ENCODE measurements at regions not wholly inside any gene's neighbourhood (a gene's known extent, or its start where the extent isn't known, plus 50 kb on each side); places are given as distances from the start of the nearest gene placed in this dataset.
A peak's percentile ranks its signal among the peaks of the same experiment; 100 is the strongest.

- no peak overlapping the region for H3K4me3 ChIP-seq
- H3K9ac ChIP-seq (ENCODE audit: low read depth in 2 of 2, low read length in 2 of 2), result no peak overlapping the region
- no peak for TF ChIP-seq CTCF (IDR thresholded peaks at IDR 0.05)
- H3K9me3 ChIP-seq, result no peaks in the 10 kb centered on the region
- no peaks in the 10 kb centered on the region for H3K36me3 ChIP-seq
- DNase-seq, result no peak
- H3K27me3 ChIP-seq, result no peaks in the 10 kb centered on the region
- intact Hi-C loops (cut with DNase I), result no loop called here
- H3K4me1 ChIP-seq, result no peaks in the 10 kb centered on the region
- no peak overlapping the region for H3K27ac ChIP-seq
These were observed 332.3 kb upstream of the FIGN start for GRCh38 chr2:164068063-164068462.

- intact Hi-C loops (cut with DNase I), result no loop called here
- Histone ChIP-seq H3K9ac (ENCODE audit: low read depth in 2 of 2, low read length in 2 of 2) (no peak overlapping the region), H3K27me3 (no peaks in the 10 kb centered on the region), H3K4me3 (no peak overlapping the region), H3K9me3 (no peaks in the 10 kb centered on the region), H3K36me3 (no peaks in the 10 kb centered on the region), H3K27ac (no peak overlapping the region), H3K4me1 (no peaks in the 10 kb centered on the region)
- no peak for DNase-seq
- no peak for TF ChIP-seq CTCF (IDR thresholded peaks at IDR 0.05)
These were observed 330.3 kb upstream of the FIGN start for GRCh38 chr2:164066095-164066494.

- H3K27ac ChIP-seq, result no peak overlapping the region
- DNase-seq, result no peak
- no peak for TF ChIP-seq CTCF (IDR thresholded peaks at IDR 0.05)
- no peaks in the 10 kb centered on the region for H3K36me3 ChIP-seq
- H3K4me3 ChIP-seq, result no peak overlapping the region
- no peaks in the 10 kb centered on the region for H3K4me1 ChIP-seq
- no peaks in the 10 kb centered on the region for H3K27me3 ChIP-seq
- H3K9ac ChIP-seq (ENCODE audit: low read depth in 2 of 2, low read length in 2 of 2), result no peak overlapping the region
- no peaks in the 10 kb centered on the region for H3K9me3 ChIP-seq
- intact Hi-C loops (cut with DNase I), result no loop called here
These were observed 329.2 kb upstream of the FIGN start for GRCh38 chr2:164065038-164065437.

GRCh38 chr2:164061129-164061746, 325.4 kb upstream of the FIGN start:
- no peaks in the 10 kb centered on the region for H3K27me3 ChIP-seq
- no peak overlapping the region for H3K27ac ChIP-seq
- H3K36me3 ChIP-seq, result no peaks in the 10 kb centered on the region
- intact Hi-C loops (cut with DNase I), result loop anchor here (5.0 kb wide), 1 partner anchor 714 kb away; no protein-coding TSS in a partner anchor
- no peaks in the 10 kb centered on the region for H3K4me1 ChIP-seq
- TF ChIP-seq CTCF (IDR thresholded peaks at IDR 0.05), result peak; percentile 19
- no peak overlapping the region for H3K4me3 ChIP-seq
- no peaks in the 10 kb centered on the region for H3K9me3 ChIP-seq
- peak; percentile 22 for DNase-seq
- H3K9ac ChIP-seq (ENCODE audit: low read depth in 2 of 2, low read length in 2 of 2), result no peak overlapping the region

GRCh38 chr2:164060031-164060430, 324.2 kb upstream of the FIGN start:
- no peak for TF ChIP-seq CTCF (IDR thresholded peaks at IDR 0.05)
- Histone ChIP-seq H3K4me1 (no peaks in the 10 kb centered on the region), H3K9ac (ENCODE audit: low read depth in 2 of 2, low read length in 2 of 2) (no peak overlapping the region), H3K27ac (no peak overlapping the region), H3K27me3 (no peaks in the 10 kb centered on the region), H3K4me3 (no peak overlapping the region), H3K9me3 (no peaks in the 10 kb centered on the region), H3K36me3 (no peaks in the 10 kb centered on the region)
- intact Hi-C loops (cut with DNase I), result loop anchor here (5.0 kb wide), 1 partner anchor 713 kb away; no protein-coding TSS in a partner anchor
- no peak for DNase-seq

Measured in colonic mucosa (tissue), 4 donors.